Midbrain (tissue), 1 donor: ENCODE measurements at regions not wholly inside any gene's neighbourhood (a gene's known extent, or its start where the extent isn't known, plus 50 kb on each side); places are given as distances from the start of the nearest gene placed in this dataset.
"Not testable (repeated sequence)": the region's sequence is repeated elsewhere in the genome, so short reads cannot be mapped to it uniquely, and the experiment has no call there.

Source experiments
- DNase-seq: peaks from one replicate; lab custom pipeline; 2025; lab: John Stamatoyannopoulos, UW

DNA sequence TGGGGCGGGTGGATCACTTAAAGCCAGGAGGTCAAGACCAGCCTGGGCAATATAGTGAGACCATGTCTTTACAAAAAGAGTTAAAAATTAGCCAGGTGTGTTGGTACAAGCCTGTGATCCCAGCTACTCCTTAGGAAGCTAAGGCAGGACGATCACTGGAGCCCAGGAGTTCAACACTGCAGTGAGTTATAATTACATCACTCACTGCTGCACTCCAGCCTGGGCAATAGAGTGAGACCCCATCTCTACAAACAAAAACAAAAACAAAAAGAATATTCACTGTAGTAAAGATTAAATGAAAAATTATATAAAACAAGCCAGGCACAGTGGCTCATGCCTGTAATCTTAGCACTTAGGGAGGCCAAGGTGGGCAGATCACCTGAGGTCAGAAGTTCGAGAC is 1047.6 kb upstream of the AUTS2 start:
- no peak for DNase-seq

- no peak for DNase-seq
These were observed 1041.7 kb upstream of the AUTS2 start for GRCh38 chr7:68556537-68556936.

GRCh38 chr7:68559518-68559917 is 1038.8 kb upstream of the AUTS2 start:
- DNase-seq = no peak

- DNase-seq = no peak
These were observed 1035.9 kb upstream of the AUTS2 start for GRCh38 chr7:68562323-68562899.

- DNase-seq = no peak
These were observed 1033.8 kb upstream of the AUTS2 start for GRCh38 chr7:68564306-68565135.

- DNase-seq = no peak
These were observed 1027.0 kb upstream of the AUTS2 start for GRCh38 chr7:68571286-68571685.

- DNase-seq = no peak
These were observed 1024.8 kb upstream of the AUTS2 start for GRCh38 chr7:68573271-68574005.

DNA sequence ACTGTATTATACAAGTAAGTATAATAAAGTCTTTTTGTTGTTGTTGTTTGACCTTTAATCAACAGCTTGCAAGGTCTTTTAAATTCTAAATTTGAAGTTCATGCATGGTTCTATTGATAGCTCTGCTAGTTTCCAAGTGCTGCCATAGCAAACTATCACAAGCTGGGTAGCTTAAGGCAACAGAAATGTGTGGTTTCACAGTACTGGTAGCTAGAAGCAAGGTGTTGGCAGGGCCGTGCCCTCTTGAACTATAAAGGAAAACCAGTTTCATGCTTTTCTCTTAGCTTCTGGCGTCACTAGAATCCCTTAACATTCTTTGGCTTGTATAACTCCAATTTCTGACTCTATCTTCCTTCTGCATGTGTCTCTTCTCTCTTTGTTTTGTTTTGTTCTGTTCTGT is 1021.9 kb upstream of the AUTS2 start:
- no peak for DNase-seq

DNA sequence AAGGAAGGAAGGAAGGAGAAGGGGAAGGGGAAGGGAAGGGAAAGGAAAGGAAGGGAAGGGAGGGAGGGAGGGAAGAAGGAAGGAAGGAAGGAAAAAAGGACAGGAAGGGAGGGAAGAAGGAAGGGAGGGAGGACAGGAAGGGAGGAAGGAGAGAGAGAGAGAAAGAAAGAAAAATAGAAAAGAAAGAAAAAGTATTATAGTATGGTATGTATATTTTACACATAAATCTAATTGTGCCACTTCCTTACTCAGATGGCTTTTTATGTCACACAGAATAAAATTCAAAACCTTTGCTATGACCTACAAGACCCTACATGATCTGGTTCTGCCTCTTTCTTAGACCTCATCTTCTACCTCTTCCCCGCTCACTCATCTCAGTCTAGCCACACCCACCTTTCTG is 1016.9 kb upstream of the AUTS2 start:
- DNase-seq = no peak

DNA sequence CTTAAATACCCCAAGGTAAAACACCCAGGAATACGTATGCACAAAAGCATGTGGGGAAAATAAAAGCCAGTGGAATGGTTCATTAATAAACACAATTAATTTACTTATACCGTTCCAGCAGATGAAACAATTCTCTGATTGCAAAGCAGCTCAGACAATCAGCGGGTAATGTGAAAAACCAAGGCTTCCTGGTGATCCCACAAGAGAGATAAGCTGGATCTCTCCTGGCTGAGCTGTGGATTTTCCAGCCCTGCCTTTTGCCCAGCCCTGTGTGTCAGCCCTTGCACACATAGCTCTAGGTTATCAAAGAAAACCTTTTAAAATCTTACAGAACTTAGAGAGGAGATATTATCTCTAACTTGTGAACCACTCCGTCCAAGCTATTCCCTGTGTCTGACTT is 1010.7 kb upstream of the AUTS2 start:
- no peak for DNase-seq

DNA sequence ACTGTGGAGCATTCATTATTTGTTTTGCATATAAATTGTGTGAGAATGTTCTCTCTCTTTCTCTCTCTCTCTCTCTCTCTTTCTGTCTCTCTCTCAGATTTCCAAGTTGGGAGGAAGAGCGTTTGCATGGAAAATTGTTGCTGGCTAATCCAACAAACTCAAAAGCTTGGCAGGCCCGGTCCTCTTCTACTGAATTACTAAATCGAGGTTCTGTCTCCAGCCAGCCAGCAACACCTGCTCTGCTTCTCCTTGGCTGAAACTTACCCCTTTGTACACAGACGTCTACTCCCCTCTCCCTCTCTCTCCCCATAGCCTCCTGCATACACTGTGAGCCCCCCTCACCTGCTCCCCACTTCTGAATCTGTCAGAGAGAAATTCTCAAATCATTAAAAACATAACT is 996.4 kb upstream of the AUTS2 start:
- DNase-seq = no peak

DNA sequence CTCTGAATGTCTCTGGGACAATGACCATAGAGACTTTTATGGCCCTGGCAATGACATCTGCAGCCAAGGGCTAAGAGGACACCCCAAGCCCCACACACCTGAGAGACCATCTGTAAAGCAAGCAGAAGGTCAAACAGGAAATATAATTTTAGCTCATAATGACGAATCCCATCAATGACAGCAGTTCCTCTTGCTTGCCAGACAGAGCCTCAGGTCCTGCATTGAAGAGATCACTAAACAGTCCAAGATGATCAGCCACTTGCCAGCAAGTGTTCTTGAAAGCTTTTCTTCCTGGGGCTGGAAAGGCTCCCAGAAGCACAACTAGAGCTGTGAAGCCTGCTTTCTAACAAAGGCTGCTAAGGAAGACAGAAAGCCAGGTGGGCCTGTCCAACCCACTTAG is 993.7 kb upstream of the AUTS2 start:
- DNase-seq = no peak

DNA sequence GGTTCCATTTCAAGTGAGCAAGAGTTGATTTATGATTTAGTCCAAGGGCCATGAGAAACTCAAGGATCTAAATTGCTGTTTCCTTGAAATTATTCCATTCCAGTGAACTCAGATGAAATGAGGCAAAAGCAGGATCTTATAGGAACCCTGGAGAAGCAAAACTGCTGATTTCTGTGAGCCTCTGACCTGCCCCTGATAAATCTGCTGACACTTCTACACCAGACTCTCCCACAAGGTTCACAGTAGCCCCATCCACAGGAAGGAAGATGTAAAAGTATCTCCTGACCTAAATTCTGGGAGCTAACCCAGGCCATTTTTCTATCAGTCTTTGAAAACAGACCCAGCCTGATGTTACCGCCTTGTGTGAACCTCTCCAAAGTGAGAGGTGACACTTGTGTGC is 987.6 kb upstream of the AUTS2 start:
- no peak for DNase-seq

DNA sequence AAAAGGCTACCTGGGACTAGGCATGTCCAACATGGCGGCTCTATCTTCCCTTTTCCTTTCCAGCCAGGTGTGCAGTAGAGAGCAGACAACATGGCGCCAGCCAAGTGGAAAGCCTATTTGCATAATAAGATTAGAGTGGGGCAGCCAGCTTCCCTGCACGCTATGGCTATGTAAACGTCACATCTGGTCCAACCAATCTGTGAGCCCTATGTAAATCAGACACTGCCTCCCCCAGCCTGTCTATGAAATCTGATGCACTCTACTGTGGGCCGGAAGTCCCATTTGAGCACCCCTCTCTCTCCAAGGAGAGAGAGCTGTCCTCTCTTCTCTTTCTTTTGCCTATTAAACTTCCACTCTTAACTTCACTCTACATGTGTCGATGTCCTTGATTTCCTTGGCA is 984.9 kb upstream of the AUTS2 start:
- no peak for DNase-seq

DNA sequence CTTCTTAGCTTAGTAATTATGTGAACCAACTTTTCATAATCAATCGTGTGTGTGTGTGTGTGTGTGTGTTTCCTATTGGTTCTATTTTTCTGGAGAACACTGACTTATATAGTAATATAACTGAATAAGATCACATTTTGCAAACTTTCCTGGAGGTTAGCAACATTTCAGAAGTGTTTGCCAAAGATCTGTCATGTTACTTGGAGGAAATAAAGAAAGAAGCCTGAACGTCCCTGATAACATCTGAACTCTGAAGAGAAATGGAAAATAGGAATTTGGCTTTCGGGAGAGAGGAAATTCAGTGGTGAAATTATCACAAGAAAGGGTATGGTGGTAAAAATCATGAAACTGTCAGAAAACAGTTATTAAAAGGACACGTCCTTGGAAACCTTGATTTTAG is 984.4 kb upstream of the AUTS2 start:
- no peak for DNase-seq

GRCh38 chr7:68619526-68619925 is 978.7 kb upstream of the AUTS2 start:
- no peak for DNase-seq

DNA sequence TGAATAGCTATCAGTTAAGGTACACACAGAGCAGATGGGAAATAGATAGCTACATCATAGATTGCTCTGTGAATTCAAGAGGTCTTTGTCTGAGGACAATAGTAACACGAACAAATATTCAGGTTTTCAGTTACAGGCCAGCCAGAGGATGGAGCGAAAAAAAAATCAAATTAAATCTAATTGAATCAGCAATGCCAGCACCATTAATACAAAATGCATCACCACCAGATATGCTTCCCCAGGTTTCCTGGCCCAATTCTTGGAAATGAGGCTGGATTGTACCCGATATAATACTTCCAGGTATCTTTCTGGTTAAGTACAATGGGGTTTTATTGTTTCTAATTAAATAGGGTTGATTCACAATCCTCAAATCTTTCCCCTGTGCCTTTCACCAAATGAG is 975.8 kb upstream of the AUTS2 start:
- no peak for DNase-seq

DNA sequence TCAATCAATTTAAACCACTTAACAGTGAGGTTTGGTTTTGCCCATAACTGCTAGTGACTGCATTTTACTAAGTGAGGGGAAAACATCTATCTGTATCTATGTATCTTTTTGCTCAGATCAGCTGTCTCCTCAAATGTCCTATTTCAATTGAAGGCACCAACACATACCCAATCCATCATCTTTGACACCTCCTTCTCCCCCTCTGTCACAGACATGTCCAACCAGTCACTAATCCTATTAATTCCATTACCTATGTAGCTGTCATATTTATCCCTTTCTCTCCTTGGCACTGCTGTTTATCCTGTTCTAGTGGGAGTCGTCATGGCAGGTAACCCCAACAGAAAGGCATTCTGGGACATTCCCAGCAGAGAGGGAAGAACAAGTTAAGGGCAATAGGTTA is 975.2 kb upstream of the AUTS2 start:
- no peak for DNase-seq

GRCh38 chr7:68627247-68627864 is 970.9 kb upstream of the AUTS2 start:
- no peak for DNase-seq

DNA sequence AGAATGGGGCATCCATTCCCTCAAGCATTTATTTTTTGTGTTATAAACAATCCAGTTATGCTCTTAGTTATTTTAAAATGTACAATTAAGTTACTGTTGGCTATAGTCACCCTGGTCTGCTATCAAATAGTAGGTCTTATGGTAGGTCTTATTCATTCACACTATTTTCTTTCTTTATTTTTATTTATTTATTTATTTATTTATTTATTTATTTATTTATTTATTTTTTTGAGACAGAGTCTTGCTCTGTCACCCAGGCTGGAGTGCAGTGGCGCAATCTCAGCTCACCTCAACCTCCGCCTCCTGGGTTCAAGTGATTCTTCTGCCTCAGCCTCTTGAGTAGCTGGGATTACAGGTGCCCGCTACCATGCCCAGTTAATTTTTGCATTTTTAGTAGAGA is 967.4 kb upstream of the AUTS2 start:
- not testable (repeated sequence) for DNase-seq

GRCh38 chr7:68640103-68640502 is 958.2 kb upstream of the AUTS2 start:
- no peak for DNase-seq

GRCh38 chr7:68642727-68643126 is 955.5 kb upstream of the AUTS2 start:
- no peak for DNase-seq

DNA sequence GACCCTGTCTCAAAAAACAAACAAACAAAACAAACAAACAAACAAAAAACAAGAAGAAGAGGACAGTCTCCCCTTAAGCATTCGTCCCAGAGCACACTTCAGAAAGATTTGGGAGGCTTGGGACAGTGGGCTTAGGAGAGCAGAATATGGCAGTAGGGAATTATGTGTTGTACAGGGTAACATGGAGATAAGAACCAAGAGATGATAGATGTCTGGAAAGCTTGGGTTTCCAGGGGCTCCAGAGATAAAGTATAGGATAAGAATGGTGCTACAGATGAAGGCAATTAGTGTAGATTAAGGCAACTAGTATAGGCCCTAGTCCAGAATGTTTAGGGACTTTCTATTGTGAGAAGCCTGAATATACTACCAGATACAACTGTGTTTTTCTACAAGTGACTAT is 934.9 kb upstream of the AUTS2 start:
- DNase-seq = no peak
